Choroid plexus epithelial cell (primary cell): ENCODE measurements at regions not wholly inside any gene's neighbourhood (a gene's known extent, or its start where the extent isn't known, plus 50 kb on each side); places are given as distances from the start of the nearest gene placed in this dataset.

Source experiments
- DNase-seq: peaks from one replicate; pipeline ENCODE4 v3.0.0-alpha.2; 2010; ENCODE audit warnings: low read depth
- H3K4me3 ChIP-seq: 2 replicates; pipeline ENCODE4 v1.5.1; 2011; ENCODE audit warnings: low read depth, mild to moderate bottlenecking, control low read depth, low read length, moderate library complexity
- CTCF ChIP-seq: conservative IDR thresholded peaks from 2 replicates; pipeline ENCODE4 v1.5.1; 2011; ENCODE audit warnings: low read depth, mild to moderate bottlenecking, control low read depth, inconsistent platforms, low read length, moderate library complexity

GRCh38 chr3:20680990-20681628, 495.1 kb upstream of the SGO1 start:
- no peak for TF ChIP-seq CTCF
- no peak overlapping the region for H3K4me3 ChIP-seq
- DNase-seq, result no peak

DNA sequence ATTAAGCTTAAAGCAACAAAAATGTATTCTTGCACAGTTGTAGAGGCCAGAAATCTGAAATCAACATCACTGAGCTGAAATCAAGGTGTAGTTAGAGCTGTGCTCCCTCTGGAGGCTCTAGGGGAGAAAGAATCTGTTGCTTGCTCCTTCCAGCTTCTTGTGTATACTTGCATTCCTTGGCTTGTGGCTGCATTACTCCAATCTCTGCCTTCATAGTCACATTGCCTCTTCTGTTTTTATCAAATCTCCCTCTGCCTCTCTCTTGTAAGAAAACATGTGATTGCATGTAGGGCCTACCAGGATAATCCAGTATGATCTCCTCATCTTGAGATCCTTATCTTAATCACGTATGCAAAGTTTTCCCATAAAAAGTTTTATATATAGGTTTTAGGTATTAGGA, 487.9 kb upstream of the SGO1 start:
- TF ChIP-seq CTCF, result no peak
- no peak overlapping the region for H3K4me3 ChIP-seq
- no peak for DNase-seq

- TF ChIP-seq CTCF, result no peak
- no peak overlapping the region for H3K4me3 ChIP-seq
- DNase-seq, result no peak
These were observed 483.7 kb upstream of the SGO1 start for GRCh38 chr3:20669675-20670074.

DNA sequence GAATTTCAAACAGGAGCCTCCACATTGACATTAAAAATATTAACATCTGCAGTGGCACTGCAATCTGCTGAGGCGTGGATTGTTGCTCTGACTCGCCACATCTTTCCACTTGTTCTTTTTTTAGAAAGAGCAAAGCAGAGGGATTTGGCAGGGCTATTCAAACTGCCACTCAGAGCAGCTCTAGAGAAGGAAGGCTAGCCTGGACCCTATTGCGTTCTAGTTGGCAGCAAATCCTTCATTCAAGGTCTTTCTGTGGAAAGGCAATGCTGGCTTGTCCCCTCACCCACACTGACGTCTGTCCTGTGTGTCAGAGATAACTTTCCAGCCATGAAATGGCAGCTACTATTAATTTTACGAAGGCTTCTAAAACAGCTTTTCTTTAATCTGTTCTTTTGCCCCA, 483.2 kb upstream of the SGO1 start:
- TF ChIP-seq CTCF, result no peak

DNA sequence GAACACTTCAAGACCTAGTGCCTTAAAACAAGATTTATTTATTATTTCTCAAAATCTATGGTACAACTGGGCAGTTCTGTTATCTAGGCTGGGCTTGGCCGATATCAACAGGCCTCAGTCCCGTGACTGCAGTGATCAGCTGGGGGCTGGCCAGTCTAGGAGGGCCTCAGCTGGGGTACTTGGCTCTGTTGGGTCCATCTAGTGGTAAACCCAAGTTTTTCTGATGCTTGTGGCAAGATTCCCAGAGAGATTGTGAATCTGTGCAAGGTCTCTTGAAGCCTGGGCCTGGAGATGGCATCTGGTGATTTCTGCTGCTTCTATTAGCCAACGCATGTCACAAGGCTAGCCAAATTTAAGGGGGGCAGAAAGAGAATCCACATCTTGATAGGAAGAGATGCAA, 482.4 kb upstream of the SGO1 start:
- H3K4me3 ChIP-seq, result no peak overlapping the region
- peak; percentile 35 for DNase-seq
- peak; percentile 24 for TF ChIP-seq CTCF

More for the DNA sequence above, 483.2 kb upstream of the SGO1 start:
- no peak for DNase-seq
- H3K4me3 ChIP-seq, result no peak overlapping the region

DNA sequence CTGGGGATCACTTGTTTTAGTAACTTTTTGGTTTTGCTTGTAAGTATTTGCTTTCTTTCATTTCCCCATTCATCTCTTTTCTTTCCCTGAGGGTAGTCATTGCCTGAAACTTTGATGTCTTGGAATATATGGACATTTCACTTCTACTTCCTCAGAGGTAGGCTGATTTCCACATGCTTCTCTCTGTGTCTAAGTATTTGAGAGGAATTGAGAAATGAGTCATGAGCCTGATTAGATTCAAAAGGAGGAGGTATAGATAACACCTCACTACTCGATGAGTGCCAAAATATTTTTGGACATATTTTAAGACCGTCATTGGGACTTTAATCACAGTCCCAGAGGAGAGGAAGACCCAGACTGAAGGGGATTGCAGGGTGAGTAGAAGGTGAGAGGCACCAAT, 480.1 kb upstream of the SGO1 start:
- TF ChIP-seq CTCF, result no peak
- no peak overlapping the region for H3K4me3 ChIP-seq
- no peak for DNase-seq

DNA sequence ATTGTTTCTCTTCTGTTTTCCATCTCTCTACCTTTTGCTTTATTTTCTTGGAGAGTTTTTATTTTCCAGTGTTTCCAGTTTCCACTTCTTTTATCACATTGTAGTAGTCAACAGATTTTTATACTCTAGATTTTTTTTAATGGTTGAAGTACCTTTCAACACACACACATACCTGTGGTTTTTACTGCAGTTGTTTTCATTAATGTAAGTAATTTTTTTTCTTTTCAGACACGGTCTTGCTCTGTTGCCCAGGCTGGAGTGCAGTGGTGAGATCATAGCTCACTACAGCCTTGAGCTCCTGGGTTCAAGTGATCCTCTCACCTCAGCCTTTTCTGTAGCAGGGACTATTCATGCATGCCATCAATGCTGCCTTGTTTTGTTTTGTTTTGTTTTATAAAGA, 472.5 kb upstream of the SGO1 start:
- no peak overlapping the region for H3K4me3 ChIP-seq
- no peak for DNase-seq
- TF ChIP-seq CTCF, result no peak
